Type B pancreatic cell (in vitro differentiated cells): ENCODE measurements at regions not wholly inside any gene's neighbourhood (a gene's known extent, or its start where the extent isn't known, plus 50 kb on each side); places are given as distances from the start of the nearest gene placed in this dataset.
"Not testable (repeated sequence)": the region's sequence is repeated elsewhere in the genome, so short reads cannot be mapped to it uniquely, and the experiment has no call there.

ENCODE experiments used
- DNase-seq: peaks from one replicate; pipeline ENCODE4 v3.0.0; 2021; ENCODE audit warnings: mixed read lengths; ENCODE audit not compliant: unreplicated experiment; ENCODE audit errors: extremely low spot score
- H3K27ac Mint-ChIP-seq: 2 replicates; pipeline ENCODE4 v1.8.0; 2021; ENCODE audit warnings: mild to moderate bottlenecking, mixed read lengths
- H3K27me3 Mint-ChIP-seq: 2 replicates; pipeline ENCODE4 v1.8.0; 2021; ENCODE audit warnings: mixed read lengths
- H3K36me3 Mint-ChIP-seq: 2 replicates; pipeline ENCODE4 v1.8.0; 2021; ENCODE audit warnings: mixed read lengths
- H3K4me1 Mint-ChIP-seq: one replicate; pipeline ENCODE4 v1.8.0; 2021; ENCODE audit warnings: mixed read lengths; ENCODE audit not compliant: unreplicated experiment
- H3K4me3 Mint-ChIP-seq: 2 replicates; pipeline ENCODE4 v1.8.0; 2021; ENCODE audit warnings: mild to moderate bottlenecking, mixed read lengths
- H3K9me3 Mint-ChIP-seq: 2 replicates; pipeline ENCODE4 v1.8.0; 2021; ENCODE audit warnings: mixed read lengths
- CTCF ChIP-seq: fragments of 200-600 bp; sonication (generic); conservative IDR thresholded peaks from 2 replicates; pipeline ENCODE4 v1.5.0; 2021; ENCODE audit warnings: antibody characterized with exemption, mild to moderate bottlenecking

GRCh38 chr22:27318516-27318915, 483.0 kb downstream of the MN1 start:
- Mint-ChIP-seq H3K4me3 (no peak overlapping the region), H3K27me3 (peaks cover 23% of the 10 kb centered on the region), H3K27ac (no peak overlapping the region), H3K9me3 (no peaks in the 10 kb centered on the region), H3K36me3 (no peaks in the 10 kb centered on the region), H3K4me1 (peaks cover 10% of the 10 kb centered on the region)
- no peak for TF ChIP-seq CTCF
- no peak for DNase-seq

GRCh38 chr22:27323661-27324060, 477.9 kb downstream of the MN1 start:
- DNase-seq, result peak; percentile 53
- no peak overlapping the region for H3K4me3 Mint-ChIP-seq
- peaks cover 26% of the 10 kb centered on the region for H3K27me3 Mint-ChIP-seq
- H3K9me3 Mint-ChIP-seq, result no peaks in the 10 kb centered on the region
- no peaks in the 10 kb centered on the region for H3K36me3 Mint-ChIP-seq
- H3K27ac Mint-ChIP-seq, result no peak overlapping the region
- no peak for TF ChIP-seq CTCF
- no peaks in the 10 kb centered on the region for H3K4me1 Mint-ChIP-seq

GRCh38 chr22:27324908-27325307, 476.6 kb downstream of the MN1 start:
- not testable (repeated sequence) for H3K27ac Mint-ChIP-seq, H3K9me3 Mint-ChIP-seq, H3K4me1 Mint-ChIP-seq, H3K4me3 Mint-ChIP-seq, DNase-seq, H3K36me3 Mint-ChIP-seq
- peaks cover 35% of the 10 kb centered on the region for H3K27me3 Mint-ChIP-seq

GRCh38 chr22:27327497-27327896, 474.1 kb downstream of the MN1 start:
- peak; percentile 42 for DNase-seq
- peaks cover 51% of the 10 kb centered on the region for H3K27me3 Mint-ChIP-seq
- H3K27ac Mint-ChIP-seq, result no peak overlapping the region
- no peak overlapping the region for H3K4me3 Mint-ChIP-seq
- no peaks in the 10 kb centered on the region for H3K9me3 Mint-ChIP-seq
- no peak for TF ChIP-seq CTCF
- no peaks in the 10 kb centered on the region for H3K36me3 Mint-ChIP-seq
- peaks cover 8% of the 10 kb centered on the region for H3K4me1 Mint-ChIP-seq

GRCh38 chr22:27327981-27328721, 473.4 kb downstream of the MN1 start:
- Mint-ChIP-seq H3K4me1 (peaks cover 8% of the 10 kb centered on the region), H3K9me3 (no peaks in the 10 kb centered on the region), H3K4me3 (no peak overlapping the region), H3K27ac (no peak overlapping the region), H3K36me3 (no peaks in the 10 kb centered on the region), H3K27me3 (peaks cover 45% of the 10 kb centered on the region)
- no peak for TF ChIP-seq CTCF
- DNase-seq, result peak; percentile 43

GRCh38 chr22:27329131-27329850, 472.3 kb downstream of the MN1 start:
- Mint-ChIP-seq H3K27ac (no peak overlapping the region), H3K27me3 (peaks cover 44% of the 10 kb centered on the region), H3K36me3 (no peaks in the 10 kb centered on the region), H3K4me3 (no peak overlapping the region), H3K9me3 (no peaks in the 10 kb centered on the region), H3K4me1 (peaks cover 8% of the 10 kb centered on the region)
- no peak for DNase-seq
- TF ChIP-seq CTCF, result no peak
